ENCODE measurements at regions not wholly inside any gene's neighbourhood (a gene's known extent, or its start where the extent isn't known, plus 50 kb on each side); places are given as distances from the start of the nearest gene placed in this dataset.
"Not testable (repeated sequence)": the region's sequence is repeated elsewhere in the genome, so short reads cannot be mapped to it uniquely, and the experiment has no call there.

DNA sequence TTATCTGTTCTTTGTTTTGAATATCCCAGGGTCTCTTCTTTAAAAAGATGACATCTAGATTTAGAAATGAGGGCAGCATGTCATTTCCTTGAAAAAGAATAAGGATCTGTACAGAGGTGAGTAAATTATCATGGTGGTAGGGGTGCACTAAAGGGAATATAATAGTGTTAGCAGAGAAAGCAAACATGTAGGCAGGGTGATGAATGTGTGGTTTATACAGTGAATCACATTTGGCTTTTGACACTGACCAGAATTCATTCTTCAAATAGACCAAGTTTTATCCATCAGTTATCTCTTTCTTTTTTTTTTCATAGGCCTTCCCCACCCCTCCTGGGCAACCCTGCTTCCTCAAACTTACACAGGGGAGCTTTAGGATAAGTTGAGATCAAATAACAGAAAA, 184.5 kb upstream of the LRP1B start:
- no peak for DNase-seq

- no peak for DNase-seq
Observed at GRCh38 chr2:142314164-142314563, 183.3 kb upstream of the LRP1B start.

DNA sequence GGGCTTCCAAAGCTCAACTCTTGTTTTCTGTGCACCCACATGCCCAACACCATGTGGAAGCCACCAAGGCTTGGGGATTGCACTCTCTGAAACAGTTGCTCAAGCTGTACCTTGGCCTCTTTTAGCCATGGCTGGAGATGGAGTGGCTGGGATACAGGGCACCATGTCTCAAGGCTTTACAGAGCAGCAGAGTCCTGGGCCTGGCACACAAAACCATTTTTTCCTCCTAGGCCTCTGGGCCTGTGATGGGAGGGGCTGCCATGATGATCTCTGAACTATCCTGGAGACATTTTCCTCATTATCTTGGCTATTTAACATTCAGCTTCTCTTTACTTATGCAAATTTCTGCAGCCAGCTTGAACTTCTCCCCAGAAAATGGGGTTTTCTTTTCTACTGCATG, 179.7 kb upstream of the LRP1B start:
- no peak for DNase-seq

- DNase-seq: no peak
Observed at GRCh38 chr2:142308744-142309143, 177.9 kb upstream of the LRP1B start.

DNA sequence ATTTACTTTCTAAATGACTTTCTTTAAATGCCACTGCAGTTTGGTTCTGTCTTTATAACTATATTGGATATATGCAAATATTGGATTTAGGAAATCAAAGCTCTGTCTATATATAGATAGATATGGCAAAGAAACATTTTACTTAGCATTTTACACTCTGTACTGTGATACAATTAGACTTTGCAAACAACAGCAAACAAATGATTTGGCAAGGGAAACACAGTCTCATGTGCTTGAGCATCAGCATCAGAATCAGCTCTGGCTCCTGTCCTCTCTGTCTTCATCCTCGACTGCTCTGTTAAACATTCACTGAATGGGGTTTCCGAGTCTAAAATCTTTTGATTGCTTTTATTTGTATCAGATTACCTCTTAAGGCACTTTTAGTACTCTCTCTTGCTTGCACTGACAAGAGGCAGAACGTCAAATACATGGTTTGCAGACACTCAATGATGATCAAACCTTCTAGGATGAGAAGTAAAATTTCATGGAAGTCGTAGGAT, 176.8 kb upstream of the LRP1B start:
- no peak for DNase-seq

GRCh38 chr2:142307086-142307485, 176.3 kb upstream of the LRP1B start:
- no peak for DNase-seq

DNA sequence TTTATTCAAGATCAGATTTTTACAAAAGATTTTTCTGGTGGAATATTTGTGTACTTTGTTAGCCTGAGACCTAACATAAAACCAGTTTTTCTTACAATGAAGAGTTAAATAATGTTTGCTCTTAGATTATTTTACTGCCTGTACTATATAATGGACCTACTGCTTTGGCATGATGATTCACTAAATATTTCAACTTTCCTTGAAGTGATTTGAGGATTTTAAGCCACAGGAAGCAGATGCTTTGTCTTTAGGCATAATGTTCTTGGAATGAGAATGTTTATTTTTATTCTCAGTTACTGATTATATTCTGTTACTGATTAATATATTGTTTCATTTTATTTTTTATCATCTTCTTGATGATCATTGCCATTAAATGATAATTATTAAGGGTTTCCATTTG, 175.3 kb upstream of the LRP1B start:
- DNase-seq: no peak

DNA sequence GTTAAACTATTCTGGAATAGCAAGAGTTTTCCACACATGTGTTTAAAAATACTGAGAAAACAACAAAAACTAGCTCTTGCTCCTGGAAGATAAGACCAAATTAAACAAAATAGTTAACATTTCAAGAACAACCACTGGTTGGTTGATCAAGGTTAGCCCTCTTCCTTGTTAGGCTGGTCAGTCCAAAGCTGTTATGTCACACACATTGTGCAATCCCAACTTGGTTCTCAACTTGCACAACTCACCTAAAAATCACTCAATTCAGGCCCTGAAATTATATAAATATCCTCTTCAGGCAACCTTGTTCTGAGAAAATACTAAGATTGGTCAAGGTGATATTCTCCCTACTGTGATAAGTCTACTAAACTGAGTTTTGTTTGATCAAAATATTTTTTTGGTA, 169.7 kb upstream of the LRP1B start:
- DNase-seq: no peak

DNA sequence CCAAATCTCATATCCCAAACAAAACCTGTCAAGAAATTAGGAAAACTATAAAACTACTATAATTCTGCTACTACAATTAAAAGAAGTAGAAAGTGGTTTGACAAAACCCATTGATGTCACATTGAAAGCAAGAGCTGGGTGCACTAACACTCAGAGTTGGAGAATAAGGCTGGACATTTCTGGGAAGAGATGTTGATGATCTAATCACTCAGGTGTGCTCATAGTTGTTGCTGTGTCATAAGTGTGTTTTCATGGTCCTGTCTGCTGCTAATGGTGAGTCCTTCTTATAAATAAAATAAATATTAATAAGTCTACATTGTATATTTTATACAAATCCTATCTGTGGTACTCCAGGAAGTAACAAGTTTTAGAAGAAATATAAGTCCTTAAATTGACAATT, 168.2 kb upstream of the LRP1B start:
- no peak for DNase-seq

DNA sequence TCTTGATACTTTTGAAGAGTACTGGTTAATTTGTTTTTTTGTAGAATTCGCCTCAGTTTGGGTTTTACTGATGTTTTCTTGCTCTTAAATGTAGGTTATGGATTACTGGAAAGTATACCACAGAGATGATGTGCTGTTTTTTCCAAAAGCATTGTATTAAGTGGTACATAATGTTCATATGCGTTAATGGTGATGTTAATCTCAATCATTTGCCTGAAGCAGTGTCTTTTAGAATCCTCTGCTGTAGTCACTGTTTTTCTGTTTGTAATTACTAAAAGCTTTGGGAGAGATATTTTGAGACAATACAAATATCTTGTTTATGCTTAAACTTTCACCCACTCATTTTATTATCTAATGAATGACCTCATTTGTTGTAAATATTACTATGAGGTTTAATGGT, 163.4 kb upstream of the LRP1B start:
- no peak for DNase-seq

DNA sequence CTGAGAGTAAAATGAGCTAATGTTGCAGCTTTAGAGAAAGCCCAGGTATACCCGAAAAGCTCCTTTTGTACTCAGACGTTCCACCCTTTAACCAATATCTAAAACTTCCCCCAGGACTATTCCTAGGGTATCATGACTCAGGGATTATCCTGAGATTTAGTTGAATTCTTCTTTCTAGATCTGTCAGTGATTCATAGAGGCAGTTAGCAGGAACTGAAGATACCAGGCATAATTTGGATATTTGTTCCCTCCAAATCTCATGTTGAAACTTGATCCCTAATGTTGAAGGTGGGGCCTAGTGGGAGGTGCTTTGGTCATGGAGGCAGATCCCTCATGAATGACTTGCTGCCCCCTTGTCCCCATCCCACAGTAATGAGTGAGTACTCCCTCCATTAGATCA, 161.2 kb upstream of the LRP1B start:
- no peak for DNase-seq

GRCh38 chr2:142290931-142291330, 160.1 kb upstream of the LRP1B start:
- DNase-seq: no peak

- no peak for DNase-seq
Observed at GRCh38 chr2:142286618-142287017, 155.8 kb upstream of the LRP1B start.

DNA sequence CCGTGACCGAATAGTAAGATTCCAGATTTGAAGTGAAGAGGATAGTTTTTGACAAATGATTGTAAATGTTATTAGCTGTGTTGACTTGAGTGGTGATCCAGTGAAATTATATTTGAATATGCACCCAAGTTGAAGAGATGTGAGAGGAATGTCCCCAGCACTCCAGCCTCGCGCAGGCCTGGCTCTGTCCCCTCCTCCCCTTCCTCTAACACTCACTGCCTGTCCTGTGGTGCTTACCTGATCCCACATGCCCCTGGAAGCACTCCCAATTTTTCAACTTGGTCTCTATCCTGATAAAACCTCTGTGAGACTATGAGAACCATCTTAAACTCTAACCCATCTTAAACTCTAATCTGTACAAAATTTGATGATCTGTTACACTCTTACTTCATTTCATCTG, 154.7 kb upstream of the LRP1B start:
- DNase-seq: no peak

- DNase-seq: not testable (repeated sequence)
Observed at GRCh38 chr2:142284336-142284735, 153.5 kb upstream of the LRP1B start.

DNA sequence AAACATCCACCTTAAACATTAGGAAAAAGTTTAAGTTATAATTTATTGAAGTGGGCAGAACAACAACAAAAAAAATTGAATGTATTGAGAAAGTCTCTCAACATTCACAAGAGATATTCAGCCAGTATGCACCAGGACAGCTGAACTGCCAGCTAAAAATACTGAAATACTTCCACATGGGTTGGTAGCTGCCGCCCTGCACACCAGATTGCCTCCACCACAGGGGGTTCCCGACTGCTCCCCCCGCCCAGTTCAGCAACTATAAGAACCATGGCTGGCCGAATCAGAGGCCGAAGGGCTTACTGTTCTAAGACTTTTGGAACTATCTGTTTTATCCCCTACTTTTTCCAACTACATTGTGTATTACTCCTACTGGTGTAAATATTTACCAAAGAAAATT, 150.0 kb upstream of the LRP1B start:
- no peak for DNase-seq

DNA sequence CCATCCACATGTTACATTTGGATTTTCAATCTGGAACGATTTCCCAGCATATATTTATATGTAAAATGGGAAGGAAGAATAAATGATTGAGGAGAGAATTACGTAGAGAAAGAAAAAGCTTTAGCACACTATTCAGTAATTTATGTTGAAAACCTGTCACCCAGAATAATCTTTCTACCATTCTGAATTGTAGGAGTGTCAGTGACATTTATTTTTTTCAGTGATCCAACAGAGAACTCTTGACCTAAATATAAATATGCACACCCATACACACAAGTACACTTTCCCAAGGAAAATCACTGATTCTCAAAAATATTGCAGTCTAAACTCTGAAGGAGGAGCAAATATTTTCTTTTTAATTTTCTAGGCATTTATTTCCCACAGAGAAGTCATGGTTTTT, 140.2 kb upstream of the LRP1B start:
- DNase-seq: no peak

GRCh38 chr2:142270291-142270690, 139.5 kb upstream of the LRP1B start:
- DNase-seq: no peak

DNA sequence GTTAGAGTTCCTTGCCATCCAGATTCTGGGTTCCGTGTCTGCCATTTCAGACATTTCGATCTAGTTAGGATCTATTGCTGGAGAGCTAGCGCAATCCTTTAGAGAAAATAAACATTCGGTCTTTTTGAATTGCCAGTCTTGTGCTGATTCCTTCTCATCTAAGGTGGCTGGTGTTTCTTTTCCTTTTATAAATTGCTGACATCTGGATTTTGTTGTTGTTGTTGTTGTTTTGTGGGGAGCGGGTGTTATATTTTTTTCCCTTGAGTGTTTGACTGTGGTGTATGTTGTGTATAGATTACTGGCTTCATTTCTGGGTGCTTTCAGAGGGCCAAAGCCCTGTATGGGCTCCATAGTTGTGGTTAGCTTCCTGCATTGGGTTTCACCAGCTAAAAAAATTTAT, 128.5 kb upstream of the LRP1B start:
- no peak for DNase-seq

DNA sequence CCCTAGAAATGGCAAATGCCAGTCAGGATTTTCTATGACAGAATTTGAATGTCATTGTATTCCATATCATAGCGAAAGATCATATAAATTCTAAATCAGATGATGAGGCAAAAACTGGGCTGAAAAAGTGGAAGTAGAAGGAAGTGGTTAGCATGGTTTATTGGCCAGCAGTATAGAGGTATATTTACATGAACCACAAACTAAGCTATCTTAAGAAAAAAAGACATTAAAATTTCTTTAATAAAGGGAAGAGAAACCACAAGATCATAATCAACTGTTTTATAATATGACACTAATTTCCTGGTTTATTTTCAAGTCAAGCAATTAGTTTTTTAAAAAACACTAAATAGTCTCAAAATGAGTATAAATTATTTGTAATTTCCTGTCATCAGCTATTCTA, 123.2 kb upstream of the LRP1B start:
- DNase-seq: no peak

DNA sequence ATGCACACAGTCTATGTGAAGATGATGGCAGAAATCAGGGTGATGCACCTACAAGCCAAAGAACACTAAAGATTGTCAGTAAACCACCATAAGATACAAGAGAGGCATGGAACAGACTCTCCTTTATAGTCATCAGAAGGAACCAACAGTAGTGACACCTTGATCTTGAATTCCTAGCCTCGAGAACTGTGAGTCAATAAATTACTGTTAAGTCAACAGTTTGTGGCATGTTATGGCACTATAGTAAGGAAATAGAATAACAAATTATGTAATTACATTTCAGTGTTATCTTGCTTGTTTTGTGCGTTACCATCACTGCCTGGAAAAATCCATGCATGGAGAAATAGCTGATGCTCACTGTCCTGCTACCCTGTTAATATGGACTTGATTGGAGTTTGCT, 110.2 kb upstream of the LRP1B start:
- DNase-seq: no peak

- no peak for DNase-seq
Observed at GRCh38 chr2:142236181-142236580, 105.4 kb upstream of the LRP1B start.

DNA sequence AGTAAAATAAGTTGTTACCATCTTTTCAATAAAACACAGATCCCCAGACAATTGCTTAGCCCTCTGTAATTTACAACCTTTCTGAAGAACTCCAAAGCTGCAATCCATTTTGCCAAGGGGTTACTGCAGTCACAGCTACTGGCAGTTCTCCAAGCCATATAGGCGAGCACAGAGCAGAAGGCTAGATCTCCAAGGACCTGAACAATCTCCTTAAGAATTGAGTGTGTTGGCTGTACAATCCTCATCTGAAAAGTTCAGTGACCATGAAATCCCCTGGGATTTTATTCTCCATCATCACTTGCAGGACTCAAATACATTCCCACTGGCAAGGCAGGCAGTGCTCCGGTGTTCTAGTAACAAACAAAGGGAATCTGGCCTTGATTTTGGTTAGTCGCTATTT, 103.9 kb upstream of the LRP1B start:
- no peak for DNase-seq

- DNase-seq: no peak
Observed at GRCh38 chr2:142223309-142223708, 92.5 kb upstream of the LRP1B start.

GRCh38 chr2:142222715-142223114, 91.9 kb upstream of the LRP1B start:
- no peak for DNase-seq

- DNase-seq: no peak
Observed at GRCh38 chr2:142220901-142221300, 90.1 kb upstream of the LRP1B start.
